HL-60 (cell line): ENCODE measurements at regions not wholly inside any gene's neighbourhood (a gene's known extent, or its start where the extent isn't known, plus 50 kb on each side); places are given as distances from the start of the nearest gene placed in this dataset.

Experiments used
- DNase-seq, 2 experiments: peaks; one replicate each; pipeline ENCODE4 v3.0.0-alpha.2; 2010 to 2020; ENCODE audit warnings: low read depth in 1 of 2, low spot score in 1 of 2
- H3K27ac ChIP-seq: fragments of 250-450 bp; sonication (Bioruptor Pico); replicated peaks from 2 replicates; pipeline ENCODE4 v1.5.1; 2020; ENCODE audit warnings: mild to moderate bottlenecking, moderate library complexity
- H3K27me3 ChIP-seq: fragments of 250-450 bp; sonication (Bioruptor Pico); 2 replicates; pipeline ENCODE4 v1.5.1; 2021; ENCODE audit warnings: mild to moderate bottlenecking, moderate library complexity; ENCODE audit not compliant: insufficient read depth, poor library complexity, severe bottlenecking
- H3K4me3 ChIP-seq: replicated peaks from 2 replicates; pipeline ENCODE4 v1.5.1; 2011; ENCODE audit warnings: mild to moderate bottlenecking, control low read depth, low read length; ENCODE audit not compliant: insufficient read depth
- CTCF ChIP-seq: IDR thresholded peaks from one replicate; pipeline ENCODE4 v1.5.1; 2011; ENCODE audit warnings: low read length, control low read depth, inconsistent platforms; ENCODE audit not compliant: insufficient read depth
- GABPA ChIP-seq: IDR thresholded peaks from 2 replicates; pipeline ENCODE4 v1.6.1; 2012; ENCODE audit warnings: low read depth
- POLR2AphosphoS5 ChIP-seq: IDR thresholded peaks from 2 replicates; pipeline ENCODE4 v1.6.1; 2012; ENCODE audit warnings: low read depth
- REST ChIP-seq: IDR thresholded peaks from 2 replicates; pipeline ENCODE4 v1.6.1; 2012; ENCODE audit warnings: low read depth; ENCODE audit not compliant: insufficient replicate concordance
- SPI1 ChIP-seq: IDR thresholded peaks from 2 replicates; pipeline ENCODE4 v1.6.1; 2012; ENCODE audit warnings: low read depth, mild to moderate bottlenecking, borderline replicate concordance

GRCh38 chr5:168086746-168087145 lies 204.7 kb upstream of the WWC1 start:
- no peak overlapping the region for H3K4me3 ChIP-seq
- DNase-seq = no peak
- H3K27ac ChIP-seq = no peak overlapping the region
- no peak for TF ChIP-seq SPI1
- no peak for TF ChIP-seq CTCF
- TF ChIP-seq POLR2AphosphoS5 = no peak
- TF ChIP-seq REST = no peak
- TF ChIP-seq GABPA = no peak
- no peaks in the 10 kb centered on the region for H3K27me3 ChIP-seq

- TF ChIP-seq CTCF (no peak), SPI1 (no peak), REST (no peak), POLR2AphosphoS5 (no peak), GABPA (no peak)
- Histone ChIP-seq H3K27ac (no peak overlapping the region), H3K27me3 (no peaks in the 10 kb centered on the region), H3K4me3 (no peak overlapping the region)
- no peak for DNase-seq
Observed at GRCh38 chr5:168088410-168089173, 202.9 kb upstream of the WWC1 start.

- TF ChIP-seq SPI1 (no peak), CTCF (no peak), POLR2AphosphoS5 (no peak), REST (no peak), GABPA (no peak)
- H3K4me3 ChIP-seq = no peak overlapping the region
- H3K27me3 ChIP-seq = no peaks in the 10 kb centered on the region
Observed at GRCh38 chr5:168089201-168089887, 202.1 kb upstream of the WWC1 start.

More at GRCh38 chr5:168089201-168089887, 202.1 kb upstream of the WWC1 start:
- no peak for DNase-seq
- H3K27ac ChIP-seq = no peak overlapping the region
